Stimulated activated CD8-positive, alpha-beta memory T cell treated with anti-CD3 and anti-CD28 coated beads, Interleukin-4, amount 100 ng/mL, for 24 hours (primary cell): ENCODE measurements at regions not wholly inside any gene's neighbourhood (a gene's known extent, or its start where the extent isn't known, plus 50 kb on each side); places are given as distances from the start of the nearest gene placed in this dataset.
"Not testable (repeated sequence)": the region's sequence is repeated elsewhere in the genome, so short reads cannot be mapped to it uniquely, and the experiment has no call there.

Experiments used
- DNase-seq: peaks from one replicate; pipeline ENCODE4 v3.0.0-alpha.2; 2020; ENCODE audit warnings: low read depth

GRCh38 chr16:27639561-27640276 is 89.8 kb downstream of the KATNIP start:
- no peak for DNase-seq

- DNase-seq: no peak
These were observed 90.3 kb downstream of the KATNIP start for GRCh38 chr16:27640277-27640600.

DNA sequence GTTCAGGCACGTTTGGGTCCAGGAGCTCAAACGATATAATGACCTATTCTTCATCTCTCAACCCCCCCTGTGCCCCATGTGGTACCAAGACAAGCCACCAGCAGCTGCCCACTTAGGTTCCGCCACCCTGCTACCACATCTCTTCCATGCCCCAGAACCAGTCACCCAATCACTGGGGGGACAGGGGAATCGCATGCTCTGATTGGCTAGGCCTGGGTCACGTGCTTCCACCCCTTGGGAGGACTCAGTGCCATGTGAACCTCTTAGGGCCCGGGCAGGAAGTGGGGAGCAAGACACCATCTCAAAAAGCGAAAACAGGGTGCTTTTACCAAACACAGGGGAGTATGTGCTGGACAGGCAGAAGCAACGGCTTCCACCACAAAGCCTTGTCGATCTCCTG is 91.3 kb downstream of the KATNIP start:
- DNase-seq: no peak

GRCh38 chr16:27641734-27642415 is 91.9 kb downstream of the KATNIP start:
- not testable (repeated sequence) for DNase-seq

DNA sequence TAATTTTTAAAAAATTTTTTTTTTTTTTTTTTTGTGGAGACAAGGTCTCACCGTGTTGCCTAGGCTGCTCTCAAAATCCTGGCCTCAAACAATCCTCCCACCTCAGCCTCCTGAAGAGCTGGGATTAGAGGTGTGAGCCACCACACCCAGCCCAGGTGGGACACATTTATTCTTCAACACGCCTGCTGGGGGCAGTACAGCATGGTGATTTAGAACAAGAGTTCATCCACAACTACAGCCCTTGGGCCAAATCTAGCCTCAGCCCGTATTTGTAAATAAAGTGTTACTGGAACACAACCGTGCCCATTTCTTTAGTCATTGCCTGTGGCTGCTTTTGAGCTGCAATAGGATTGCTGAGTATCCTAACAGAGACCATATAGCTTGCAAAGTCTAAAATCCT is 92.8 kb downstream of the KATNIP start:
- no peak for DNase-seq

GRCh38 chr16:27644165-27644564 is 94.2 kb downstream of the KATNIP start:
- no peak for DNase-seq

- no peak for DNase-seq
These were observed 95.5 kb downstream of the KATNIP start for GRCh38 chr16:27645396-27645795.

GRCh38 chr16:27646806-27647205 is 96.9 kb downstream of the KATNIP start:
- DNase-seq: no peak

DNA sequence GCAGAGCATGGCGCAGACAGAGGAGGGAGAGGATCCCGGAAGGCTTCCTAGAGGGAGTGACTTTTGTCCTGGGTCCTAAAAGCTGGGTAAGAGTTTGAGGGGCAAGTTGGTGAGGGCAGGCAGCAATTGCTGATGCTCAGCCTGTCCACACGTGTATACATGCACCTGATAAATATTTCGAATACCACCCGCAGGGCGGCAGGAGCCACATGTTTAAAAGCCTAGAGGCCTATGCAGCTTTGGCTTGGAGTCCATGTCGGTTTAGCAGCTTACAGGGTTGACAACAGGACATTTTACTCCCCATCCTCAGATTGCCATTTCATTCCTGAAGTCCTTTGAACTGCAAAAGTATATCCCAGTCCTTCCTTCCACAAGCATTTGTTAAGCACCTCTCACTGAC is 99.1 kb downstream of the KATNIP start:
- DNase-seq: no peak

DNA sequence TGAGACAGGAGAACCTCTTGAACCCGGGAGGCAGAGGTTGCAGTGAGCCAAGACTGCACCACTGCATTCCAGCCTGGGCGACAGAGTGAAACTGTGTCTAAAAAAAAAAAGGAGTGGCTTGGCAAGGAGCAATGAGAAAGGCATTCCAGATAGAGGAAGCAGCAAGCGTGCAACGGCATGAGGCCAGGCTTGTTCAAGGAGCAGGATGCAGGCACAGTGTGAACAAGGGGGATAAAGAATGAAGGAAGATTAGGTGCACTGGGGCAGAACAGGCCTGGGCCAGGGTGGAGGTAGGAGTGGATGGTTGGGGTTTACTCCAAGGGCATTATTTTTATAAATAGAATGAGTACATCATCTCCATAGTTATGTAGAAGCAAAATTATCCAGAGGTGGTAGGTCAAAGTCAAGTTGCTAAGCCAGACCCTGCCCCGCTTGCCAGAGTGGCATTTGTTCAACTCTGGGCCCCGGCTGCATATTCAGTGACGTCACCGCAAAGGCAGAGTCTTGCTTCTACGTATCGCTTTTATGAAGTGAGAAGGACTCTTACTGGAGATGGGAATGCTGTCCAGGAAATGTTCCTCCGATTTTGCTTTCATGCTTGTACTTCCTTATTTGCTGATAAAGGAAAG is 100.2 kb downstream of the KATNIP start:
- no peak for DNase-seq

GRCh38 chr16:27651301-27651700 is 101.4 kb downstream of the KATNIP start:
- DNase-seq: no peak

- no peak for DNase-seq
These were observed 107.9 kb downstream of the KATNIP start for GRCh38 chr16:27657811-27658210.

DNA sequence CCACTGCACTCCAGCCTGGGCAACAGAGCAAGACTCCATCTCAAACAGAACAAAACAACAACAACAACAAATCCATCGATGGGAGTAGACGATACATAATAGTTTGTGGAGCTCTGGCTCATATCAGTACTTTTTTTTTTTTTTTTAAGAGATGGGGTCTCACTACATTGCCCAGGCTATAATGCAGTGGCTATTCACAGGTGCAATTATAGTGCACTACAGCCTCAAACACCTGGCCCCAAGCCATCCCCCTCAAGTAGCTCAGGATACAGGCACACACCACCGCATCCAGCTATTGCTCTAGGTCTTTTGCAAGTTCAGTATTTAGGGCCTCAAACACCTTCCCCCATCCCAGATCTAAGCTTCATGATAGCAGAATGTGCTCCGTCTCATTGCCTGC is 110.6 kb downstream of the KATNIP start:
- no peak for DNase-seq

GRCh38 chr16:27663235-27663634 is 113.3 kb downstream of the KATNIP start:
- not testable (repeated sequence) for DNase-seq

- no peak for DNase-seq
These were observed 115.9 kb downstream of the KATNIP start for GRCh38 chr16:27665881-27666280.

DNA sequence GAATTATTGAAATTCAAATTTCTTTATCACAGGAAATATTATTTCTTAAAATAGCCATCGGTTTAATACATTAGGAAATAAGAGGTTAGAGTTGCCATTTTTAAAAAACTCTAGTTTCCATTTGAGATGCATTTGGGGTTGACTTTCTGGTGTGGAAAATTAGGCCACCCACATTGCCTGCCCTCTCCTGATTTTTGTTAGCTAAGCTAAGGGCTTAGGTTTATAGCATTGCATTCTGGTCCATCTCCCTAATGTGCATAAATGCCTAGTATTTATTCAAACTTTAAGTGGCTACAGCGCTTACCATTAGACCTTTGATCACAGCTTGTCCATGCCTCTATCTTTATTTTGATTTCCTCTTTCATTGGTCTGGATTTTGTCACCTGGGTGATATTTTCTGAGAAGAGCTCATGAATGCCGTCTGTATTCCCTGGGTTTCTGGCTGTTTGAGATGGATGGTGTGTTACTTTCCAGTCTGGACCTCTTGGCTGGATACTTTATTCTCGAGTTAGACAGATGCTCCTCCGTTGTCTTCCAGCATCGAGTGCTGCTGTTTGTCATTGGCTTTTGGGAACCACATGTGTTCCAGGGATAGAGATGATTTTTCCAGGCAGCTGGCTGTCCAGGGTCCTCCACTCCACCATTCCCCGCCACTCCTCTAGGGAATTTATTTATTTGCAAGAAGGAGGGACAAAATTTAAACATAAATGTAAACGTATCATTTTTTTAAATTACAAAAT is 120.3 kb downstream of the KATNIP start:
- no peak for DNase-seq

DNA sequence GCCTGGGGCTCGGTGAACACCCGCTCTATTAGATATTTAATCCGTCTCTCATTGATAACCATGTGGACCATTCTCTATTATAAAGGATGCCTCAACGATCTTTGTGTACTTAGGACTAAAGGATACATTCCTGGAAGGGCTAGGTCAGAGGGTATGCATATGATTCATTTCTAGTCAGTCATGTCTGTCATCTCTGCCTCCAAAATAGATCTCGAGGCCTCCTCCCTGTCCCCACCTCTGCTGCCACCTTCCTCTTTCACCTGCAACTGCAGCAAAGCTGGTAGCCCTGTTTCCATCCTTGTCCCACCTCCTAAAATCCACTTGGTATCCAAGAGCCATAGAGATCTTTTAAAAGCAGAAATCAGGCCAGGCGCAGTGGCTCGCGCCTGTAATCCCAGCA is 121.5 kb downstream of the KATNIP start:
- no peak for DNase-seq

DNA sequence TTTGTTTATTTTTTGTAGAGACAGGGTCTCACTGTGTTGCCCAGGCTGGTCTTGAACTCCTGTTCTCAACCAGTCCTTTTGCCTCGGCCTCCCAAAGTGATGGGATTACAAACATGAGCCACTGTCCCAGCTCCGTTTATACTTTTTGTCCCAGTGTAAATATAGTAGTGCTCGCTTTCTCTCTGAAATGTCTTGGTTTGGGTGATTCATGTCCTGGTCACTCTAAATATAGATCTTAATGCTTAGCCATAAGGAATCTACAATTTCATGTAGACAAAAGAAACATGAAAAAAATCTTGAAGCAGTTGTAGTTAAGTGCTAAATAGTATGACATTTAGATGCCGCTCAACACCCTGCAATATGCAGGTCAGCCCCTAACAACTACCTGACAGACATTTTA is 126.9 kb downstream of the KATNIP start:
- no peak for DNase-seq

- DNase-seq: no peak
These were observed 127.3 kb downstream of the KATNIP start for GRCh38 chr16:27677263-27677662.

DNA sequence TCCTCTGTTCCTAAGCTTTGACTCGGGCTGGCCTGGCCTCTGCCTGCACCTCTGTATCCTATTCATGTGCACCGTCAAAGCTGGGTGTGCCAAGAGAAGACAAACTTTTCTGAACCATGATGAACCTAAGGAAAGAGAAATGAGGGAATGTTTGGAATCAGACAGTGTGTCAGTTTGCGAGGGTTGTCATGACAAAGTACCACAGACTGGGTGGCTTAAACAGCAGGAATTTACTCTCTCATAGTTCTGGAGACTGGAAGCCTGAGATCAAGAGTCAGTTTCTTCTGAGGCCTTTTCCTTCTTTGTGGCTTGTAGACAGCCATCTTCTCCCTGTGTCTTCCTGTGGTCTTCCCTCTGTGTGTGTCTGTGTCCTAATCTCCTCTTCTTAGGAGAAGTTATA is 129.0 kb downstream of the KATNIP start:
- DNase-seq: no peak

DNA sequence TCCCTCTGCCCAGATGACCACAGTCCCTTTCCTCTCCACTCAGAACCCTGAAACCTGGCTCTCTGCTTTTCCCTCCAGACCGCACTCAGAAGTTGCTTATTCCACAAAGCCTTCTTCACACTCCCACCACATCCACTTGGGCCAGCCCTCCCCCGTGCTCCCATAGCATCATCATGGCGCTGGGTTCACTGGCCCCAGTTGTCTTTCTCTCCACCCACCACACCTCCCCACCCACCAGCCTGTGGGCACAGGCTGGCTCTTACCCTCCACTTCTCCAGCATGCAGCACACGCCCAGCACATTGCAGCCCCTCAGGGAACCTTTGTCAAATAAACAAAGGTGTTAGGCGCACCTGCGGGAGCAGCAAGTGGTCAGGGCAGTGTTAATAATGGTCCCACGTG is 130.0 kb downstream of the KATNIP start:
- no peak for DNase-seq

DNA sequence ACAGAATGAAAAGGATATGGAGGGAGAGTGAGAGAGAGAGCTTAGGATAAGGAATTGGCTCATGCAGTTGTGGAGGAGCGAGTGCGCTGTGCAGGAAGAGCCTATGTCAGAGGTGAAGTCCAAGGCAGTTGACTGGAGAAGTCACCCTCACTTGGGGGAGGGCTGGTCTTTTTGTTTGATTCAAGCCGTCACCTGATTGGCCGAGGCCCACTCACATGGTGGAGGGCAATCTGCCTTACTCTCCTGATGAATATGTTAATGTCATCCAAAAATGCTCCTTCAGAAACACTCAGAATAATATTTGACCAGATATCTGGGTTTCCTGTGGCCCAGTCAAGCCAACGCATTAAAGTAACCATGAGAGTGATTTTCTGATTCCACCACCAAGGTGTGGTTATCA is 131.7 kb downstream of the KATNIP start:
- DNase-seq: no peak

DNA sequence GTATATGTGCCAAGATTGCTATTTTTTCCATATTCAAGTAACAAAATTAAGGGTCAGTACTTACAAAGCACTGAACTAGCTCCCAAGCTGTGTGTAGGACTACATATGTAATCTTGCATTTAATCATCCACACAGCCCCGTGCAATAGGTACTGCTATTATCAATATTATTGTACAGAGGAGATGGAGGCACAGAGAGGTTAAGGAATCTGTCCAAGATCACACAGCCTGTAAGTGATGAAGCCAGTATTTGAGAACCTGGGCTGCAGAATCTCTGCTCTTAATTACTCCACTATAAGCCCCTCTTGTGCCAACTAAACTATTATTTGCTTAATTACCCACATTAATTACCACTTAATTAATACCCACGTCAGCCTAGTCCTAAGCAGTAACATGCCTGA is 134.1 kb downstream of the KATNIP start:
- no peak for DNase-seq
